OCI-LY3 (cell line): ENCODE measurements at regions not wholly inside any gene's neighbourhood (a gene's known extent, or its start where the extent isn't known, plus 50 kb on each side); places are given as distances from the start of the nearest gene placed in this dataset.

Experiments used
- H2AFZ ChIP-seq: fragments of 200-600, 300-600 bp; shearing (Covaris generic); 2 replicates; pipeline ENCODE4 v1.6.0; 2014; ENCODE audit warnings: antibody characterized with exemption, low read depth, low read length
- H3K27ac ChIP-seq: fragments of 200-600, 300-600 bp; sonication (generic); 2 replicates; pipeline ENCODE4 v1.5.1; 2014; ENCODE audit warnings: mild to moderate bottlenecking, low read length, moderate library complexity, mixed read lengths
- H3K27me3 ChIP-seq: fragments of 200-600, 300-600 bp; sonication (generic); 2 replicates; pipeline ENCODE4 v1.6.1; 2014; ENCODE audit warnings: low read depth, low read length, mixed read lengths
- H3K36me3 ChIP-seq: fragments of 200-600, 300-600 bp; sonication (generic); replicated peaks from 2 replicates; pipeline ENCODE3; 2014; ENCODE audit warnings: low read depth, low read length, mixed read lengths
- H3K4me1 ChIP-seq: fragments of 300-600, 200-600 bp; sonication (generic); 2 replicates; pipeline ENCODE4 v1.6.1; 2014; ENCODE audit warnings: low read length, mixed read lengths
- H3K4me2 ChIP-seq: fragments of 200-600, 300-600 bp; sonication (generic); 2 replicates; pipeline ENCODE4 v1.6.1; 2014; ENCODE audit warnings: low read length, mixed read lengths
- H3K4me3 ChIP-seq: fragments of 300-600, 200-600 bp; sonication (generic); 2 replicates; pipeline ENCODE4 v1.5.1; 2014; ENCODE audit warnings: antibody characterized with exemption, mild to moderate bottlenecking, low read length, moderate library complexity
- H3K79me2 ChIP-seq: fragments of 300-600, 200-600 bp; shearing (Covaris generic); 2 replicates; pipeline ENCODE4 v1.6.1; 2014; ENCODE audit warnings: mild to moderate bottlenecking, low read length, mixed read lengths
- H3K9ac ChIP-seq: fragments of 300-600, 200-600 bp; shearing (Covaris generic); 2 replicates; pipeline ENCODE4 v1.6.0; 2014; ENCODE audit warnings: mild to moderate bottlenecking, low read length, moderate library complexity
- H3K9me3 ChIP-seq: fragments of 200-600, 300-600 bp; shearing (Covaris generic); 2 replicates; pipeline ENCODE4 v1.6.1; 2014; ENCODE audit warnings: low read length, mixed read lengths; ENCODE audit not compliant: insufficient read depth
- H4K20me1 ChIP-seq: fragments of 200-600, 300-600 bp; sonication (generic); 2 replicates; pipeline ENCODE4 v1.6.1; 2016; ENCODE audit warnings: low read length, mixed read lengths; ENCODE audit not compliant: insufficient read depth
- EZH2phosphoT487 ChIP-seq: fragments of 200-600 bp; shearing (Covaris generic); IDR thresholded peaks from 2 replicates; pipeline ENCODE4 v1.6.1; 2018; ENCODE audit warnings: antibody characterized with exemption, mixed run types, low read depth
- TF ChIP-seq, protein P1 (sequence below): fragments of 200-600, 300-600 bp; sonication (generic); IDR thresholded peaks from 2 replicates; pipeline ENCODE4 v1.5.1; 2014; ENCODE audit warnings: antibody characterized with exemption, low read length, low read depth

- no peaks in the 10 kb centered on the region for H4K20me1 ChIP-seq
- H3K27ac ChIP-seq, result no peak overlapping the region
- H3K4me1 ChIP-seq, result no peaks in the 10 kb centered on the region
- no peak overlapping the region for H3K4me3 ChIP-seq
- no peaks in the 10 kb centered on the region for H3K9me3 ChIP-seq
- no peaks in the 10 kb centered on the region for H3K36me3 ChIP-seq
- no peak overlapping the region for H3K4me2 ChIP-seq
- no peaks in the 10 kb centered on the region for H3K79me2 ChIP-seq
- no peak overlapping the region for H2AFZ ChIP-seq
- no peak overlapping the region for H3K9ac ChIP-seq
- no peak for TF ChIP-seq EZH2phosphoT487
- TF ChIP-seq, protein P1, sequence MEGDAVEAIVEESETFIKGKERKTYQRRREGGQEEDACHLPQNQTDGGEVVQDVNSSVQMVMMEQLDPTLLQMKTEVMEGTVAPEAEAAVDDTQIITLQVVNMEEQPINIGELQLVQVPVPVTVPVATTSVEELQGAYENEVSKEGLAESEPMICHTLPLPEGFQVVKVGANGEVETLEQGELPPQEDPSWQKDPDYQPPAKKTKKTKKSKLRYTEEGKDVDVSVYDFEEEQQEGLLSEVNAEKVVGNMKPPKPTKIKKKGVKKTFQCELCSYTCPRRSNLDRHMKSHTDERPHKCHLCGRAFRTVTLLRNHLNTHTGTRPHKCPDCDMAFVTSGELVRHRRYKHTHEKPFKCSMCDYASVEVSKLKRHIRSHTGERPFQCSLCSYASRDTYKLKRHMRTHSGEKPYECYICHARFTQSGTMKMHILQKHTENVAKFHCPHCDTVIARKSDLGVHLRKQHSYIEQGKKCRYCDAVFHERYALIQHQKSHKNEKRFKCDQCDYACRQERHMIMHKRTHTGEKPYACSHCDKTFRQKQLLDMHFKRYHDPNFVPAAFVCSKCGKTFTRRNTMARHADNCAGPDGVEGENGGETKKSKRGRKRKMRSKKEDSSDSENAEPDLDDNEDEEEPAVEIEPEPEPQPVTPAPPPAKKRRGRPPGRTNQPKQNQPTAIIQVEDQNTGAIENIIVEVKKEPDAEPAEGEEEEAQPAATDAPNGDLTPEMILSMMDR, result no peak
- H3K27me3 ChIP-seq, result peaks cover 7% of the 10 kb centered on the region
These were observed 430.3 kb downstream of the ARHGEF28 start for GRCh38 chr5:74056107-74056788.

- Histone ChIP-seq H3K36me3 (no peaks in the 10 kb centered on the region), H3K4me2 (no peak overlapping the region), H3K79me2 (no peaks in the 10 kb centered on the region), H3K27ac (no peak overlapping the region), H3K9ac (no peak overlapping the region), H4K20me1 (no peaks in the 10 kb centered on the region), H3K4me1 (no peaks in the 10 kb centered on the region), H2AFZ (no peak overlapping the region), H3K4me3 (no peak overlapping the region), H3K27me3 (peaks cover 7% of the 10 kb centered on the region), H3K9me3 (no peaks in the 10 kb centered on the region)
- TF ChIP-seq, protein P1, result no peak
- no peak for TF ChIP-seq EZH2phosphoT487
These were observed 429.6 kb downstream of the ARHGEF28 start for GRCh38 chr5:74055486-74056106.

DNA sequence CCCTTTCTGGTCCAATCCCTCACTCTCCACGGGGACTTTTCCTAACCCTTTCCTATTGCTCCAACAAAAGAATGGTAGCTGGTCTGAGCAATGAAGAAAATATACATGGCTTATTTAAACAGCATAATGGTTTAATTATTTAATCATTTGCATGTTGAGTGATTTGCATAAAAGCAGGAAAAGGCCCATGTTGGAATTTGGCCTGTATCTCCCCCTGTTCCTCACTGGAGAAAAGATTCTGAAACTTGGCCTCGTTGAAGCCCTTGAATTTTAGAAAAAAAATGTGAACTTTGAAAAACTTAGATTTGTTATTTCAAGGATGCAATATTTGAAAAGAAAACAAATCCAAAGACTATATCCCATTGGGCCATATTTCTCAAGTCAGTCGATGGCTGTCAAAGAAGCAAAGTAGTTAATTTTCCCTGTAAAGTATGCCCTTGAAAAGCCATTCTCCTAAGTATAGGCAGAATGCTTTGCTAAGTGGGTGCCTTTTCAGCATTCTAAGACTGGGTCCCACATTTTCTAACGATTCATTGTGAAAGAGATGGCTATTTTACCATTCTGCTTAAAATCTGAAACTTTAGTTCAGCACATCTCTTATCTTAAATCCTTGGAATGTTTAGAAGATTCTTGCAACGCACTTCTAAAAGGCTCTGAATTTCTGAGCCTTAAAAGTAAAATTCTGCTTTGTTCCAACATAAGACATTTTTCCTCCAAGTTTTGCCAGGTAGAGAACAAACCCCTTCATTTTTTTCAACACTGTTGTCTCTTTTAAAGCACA is 428.8 kb downstream of the ARHGEF28 start:
- TF ChIP-seq EZH2phosphoT487, result no peak
- TF ChIP-seq, protein P1, result no peak
- H3K9ac ChIP-seq, result no peak overlapping the region
- H3K36me3 ChIP-seq, result no peaks in the 10 kb centered on the region
- H3K27me3 ChIP-seq, result peaks cover 7% of the 10 kb centered on the region
- no peaks in the 10 kb centered on the region for H3K79me2 ChIP-seq
- H3K4me2 ChIP-seq, result no peak overlapping the region
- H3K27ac ChIP-seq, result no peak overlapping the region
- H3K4me1 ChIP-seq, result no peaks in the 10 kb centered on the region
- H3K4me3 ChIP-seq, result no peak overlapping the region
- no peaks in the 10 kb centered on the region for H4K20me1 ChIP-seq
- no peaks in the 10 kb centered on the region for H3K9me3 ChIP-seq
- no peak overlapping the region for H2AFZ ChIP-seq

DNA sequence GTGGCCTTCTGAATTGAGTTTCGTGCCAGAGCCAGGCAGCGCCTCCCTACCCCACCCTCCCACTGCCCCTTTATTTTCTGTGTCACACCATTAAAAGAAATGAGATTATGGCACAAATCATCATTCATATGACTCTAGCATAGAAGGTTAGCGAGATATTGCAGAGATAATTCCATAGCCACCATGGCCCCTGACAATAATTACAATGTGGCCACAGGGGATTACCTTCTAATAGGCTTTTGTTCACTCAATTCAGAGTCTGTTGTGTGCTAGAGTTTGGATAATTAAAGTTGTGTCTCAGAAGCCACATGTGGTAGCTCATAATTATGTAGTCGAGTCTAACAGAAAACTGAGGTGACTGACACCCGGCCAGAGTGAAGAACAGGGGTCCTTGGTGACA is 428.1 kb downstream of the ARHGEF28 start:
- no peaks in the 10 kb centered on the region for H3K79me2 ChIP-seq
- no peaks in the 10 kb centered on the region for H4K20me1 ChIP-seq
- no peak overlapping the region for H3K9ac ChIP-seq
- no peaks in the 10 kb centered on the region for H3K4me1 ChIP-seq
- TF ChIP-seq, protein P1, result no peak
- no peak for TF ChIP-seq EZH2phosphoT487
- no peak overlapping the region for H3K4me2 ChIP-seq
- no peak overlapping the region for H2AFZ ChIP-seq
- no peaks in the 10 kb centered on the region for H3K36me3 ChIP-seq
- peaks cover 7% of the 10 kb centered on the region for H3K27me3 ChIP-seq
- no peak overlapping the region for H3K27ac ChIP-seq
- no peaks in the 10 kb centered on the region for H3K9me3 ChIP-seq
- H3K4me3 ChIP-seq, result no peak overlapping the region
